ENCODE measurements at regions not wholly inside any gene's neighbourhood (a gene's known extent, or its start where the extent isn't known, plus 50 kb on each side); places are given as distances from the start of the nearest gene placed in this dataset.
"Not testable (repeated sequence)": the region's sequence is repeated elsewhere in the genome, so short reads cannot be mapped to it uniquely, and the experiment has no call there.

- DNase-seq (ENCODE audit: low read depth in 3 of 3, low spot score in 2 of 3): no peak
These were observed 379.1 kb downstream of the TENT5A start for GRCh38 chr6:81373414-81373813.

GRCh38 chr6:81371930-81372329 lies 380.6 kb downstream of the TENT5A start:
- no peak for DNase-seq (ENCODE audit: low read depth in 3 of 3, low spot score in 2 of 3)

GRCh38 chr6:81366972-81367371 lies 385.5 kb downstream of the TENT5A start:
- DNase-seq (ENCODE audit: low read depth in 3 of 3, low spot score in 2 of 3): no peak

GRCh38 chr6:81362246-81362645 lies 390.2 kb downstream of the TENT5A start:
- DNase-seq (ENCODE audit: low read depth in 3 of 3, low spot score in 2 of 3): no peak

GRCh38 chr6:81353262-81353661 lies 399.2 kb downstream of the TENT5A start:
- DNase-seq (ENCODE audit: low read depth in 3 of 3, low spot score in 2 of 3): no peak

GRCh38 chr6:81344026-81344425 lies 408.5 kb downstream of the TENT5A start:
- not testable (repeated sequence) for DNase-seq (ENCODE audit: low read depth in 3 of 3, low spot score in 2 of 3)

GRCh38 chr6:81340946-81341345 lies 411.5 kb downstream of the TENT5A start:
- no peak for DNase-seq (ENCODE audit: low read depth in 3 of 3, low spot score in 2 of 3)

GRCh38 chr6:81331526-81331925 lies 421.0 kb downstream of the TENT5A start:
- no peak for DNase-seq (ENCODE audit: low read depth in 3 of 3, low spot score in 2 of 3)

- no peak for DNase-seq (ENCODE audit: low read depth in 3 of 3, low spot score in 2 of 3)
These were observed 423.8 kb downstream of the TENT5A start for GRCh38 chr6:81328700-81329099.

GRCh38 chr6:81326881-81327561 lies 425.5 kb downstream of the TENT5A start:
- DNase-seq (ENCODE audit: low read depth in 3 of 3, low spot score in 2 of 3): no peak

GRCh38 chr6:81309811-81310210 lies 442.7 kb downstream of the TENT5A start:
- no peak for DNase-seq (ENCODE audit: low read depth in 3 of 3, low spot score in 2 of 3)

GRCh38 chr6:81308577-81309279 lies 443.8 kb downstream of the TENT5A start:
- no peak for DNase-seq (ENCODE audit: low read depth in 3 of 3, low spot score in 2 of 3)

GRCh38 chr6:81307651-81308214 lies 444.7 kb downstream of the TENT5A start:
- DNase-seq (ENCODE audit: low read depth in 3 of 3, low spot score in 2 of 3): no peak

- DNase-seq (ENCODE audit: low read depth in 3 of 3, low spot score in 2 of 3): no peak
These were observed 448.0 kb downstream of the TENT5A start for GRCh38 chr6:81304466-81304865.

GRCh38 chr6:81300961-81301360 lies 451.5 kb downstream of the TENT5A start:
- DNase-seq (ENCODE audit: low read depth in 3 of 3, low spot score in 2 of 3): no peak

- no peak for DNase-seq (ENCODE audit: low read depth in 3 of 3, low spot score in 2 of 3)
These were observed 453.7 kb downstream of the TENT5A start for GRCh38 chr6:81298751-81299150.

GRCh38 chr6:81295310-81295709 lies 457.2 kb downstream of the TENT5A start:
- peak in 1 of 3 donors; percentile 2 for DNase-seq (ENCODE audit: low read depth in 3 of 3, low spot score in 2 of 3)

GRCh38 chr6:81293896-81294295 lies 458.6 kb downstream of the TENT5A start:
- no peak for DNase-seq (ENCODE audit: low read depth in 3 of 3, low spot score in 2 of 3)

GRCh38 chr6:81289229-81289628 lies 463.3 kb downstream of the TENT5A start:
- no peak for DNase-seq (ENCODE audit: low read depth in 3 of 3, low spot score in 2 of 3)

GRCh38 chr6:81265106-81265505 lies 487.4 kb downstream of the TENT5A start:
- DNase-seq (ENCODE audit: low read depth in 3 of 3, low spot score in 2 of 3): no peak

GRCh38 chr6:81263531-81264168 lies 488.8 kb downstream of the TENT5A start:
- no peak for DNase-seq (ENCODE audit: low read depth in 3 of 3, low spot score in 2 of 3)

GRCh38 chr6:81262656-81263055 lies 489.8 kb downstream of the TENT5A start:
- DNase-seq (ENCODE audit: low read depth in 3 of 3, low spot score in 2 of 3): no peak
